ENCODE measurements at regions not wholly inside any gene's neighbourhood (a gene's known extent, or its start where the extent isn't known, plus 50 kb on each side); places are given as distances from the start of the nearest gene placed in this dataset.

- TF ChIP-seq, protein P1, sequence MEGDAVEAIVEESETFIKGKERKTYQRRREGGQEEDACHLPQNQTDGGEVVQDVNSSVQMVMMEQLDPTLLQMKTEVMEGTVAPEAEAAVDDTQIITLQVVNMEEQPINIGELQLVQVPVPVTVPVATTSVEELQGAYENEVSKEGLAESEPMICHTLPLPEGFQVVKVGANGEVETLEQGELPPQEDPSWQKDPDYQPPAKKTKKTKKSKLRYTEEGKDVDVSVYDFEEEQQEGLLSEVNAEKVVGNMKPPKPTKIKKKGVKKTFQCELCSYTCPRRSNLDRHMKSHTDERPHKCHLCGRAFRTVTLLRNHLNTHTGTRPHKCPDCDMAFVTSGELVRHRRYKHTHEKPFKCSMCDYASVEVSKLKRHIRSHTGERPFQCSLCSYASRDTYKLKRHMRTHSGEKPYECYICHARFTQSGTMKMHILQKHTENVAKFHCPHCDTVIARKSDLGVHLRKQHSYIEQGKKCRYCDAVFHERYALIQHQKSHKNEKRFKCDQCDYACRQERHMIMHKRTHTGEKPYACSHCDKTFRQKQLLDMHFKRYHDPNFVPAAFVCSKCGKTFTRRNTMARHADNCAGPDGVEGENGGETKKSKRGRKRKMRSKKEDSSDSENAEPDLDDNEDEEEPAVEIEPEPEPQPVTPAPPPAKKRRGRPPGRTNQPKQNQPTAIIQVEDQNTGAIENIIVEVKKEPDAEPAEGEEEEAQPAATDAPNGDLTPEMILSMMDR (IDR thresholded peaks at IDR 0.05; ENCODE audit: insufficient read depth, low read depth, low read length): no peak
- no peak for TF ChIP-seq EZH2 (IDR thresholded peaks at IDR 0.05; ENCODE audit: insufficient read depth, low read length)
Observed at GRCh38 chr5:4832471-4832870, 307.7 kb upstream of the ADAMTS16 start.
